H1 (cell line): ENCODE measurements at regions not wholly inside any gene's neighbourhood (a gene's known extent, or its start where the extent isn't known, plus 50 kb on each side); places are given as distances from the start of the nearest gene placed in this dataset.

Experiments
- ASH2L ChIP-seq: fragments of 200-600, 300-600 bp; sonication (generic); IDR thresholded peaks from one replicate; pipeline ENCODE4 v1.7.1; 2017; ENCODE audit warnings: low read length
- CHD2 ChIP-seq: IDR thresholded peaks from 2 replicates; pipeline ENCODE4 v1.6.1; 2012; ENCODE audit warnings: low read length, improper control_type of control experiment
- EZH2 ChIP-seq: fragments of 200-600 bp; sonication (generic); IDR thresholded peaks from 2 replicates; pipeline ENCODE4 v1.7.1; 2012; ENCODE audit warnings: low read depth, mild to moderate bottlenecking, moderate library complexity, low read length, inconsistent platforms; ENCODE audit not compliant: severe bottlenecking
- HDAC2 ChIP-seq, 2 experiments: fragments of 300-600 bp in 1 of 2; sonication (generic) in 1 of 2; IDR thresholded peaks; 2 replicates each; pipeline ENCODE4 v1.6.1; 2011 to 2012; ENCODE audit warnings: low read depth in 2 of 2, low read length in 2 of 2, mild to moderate bottlenecking in 2 of 2, moderate library complexity in 2 of 2, borderline replicate concordance in 1 of 2, inconsistent platforms in 1 of 2
- POLR2AphosphoS5 ChIP-seq: IDR thresholded peaks from 2 replicates; pipeline ENCODE4 v1.6.1; 2011; ENCODE audit warnings: low read depth, low read length
- RAD21 ChIP-seq, 2 experiments: IDR thresholded peaks in 1 of 2; conservative IDR thresholded peaks in 1 of 2; 2 replicates each; pipeline ENCODE4 v1.6.1; 2011; ENCODE audit warnings: low read depth in 2 of 2, low read length in 2 of 2, improper control_type of control experiment in 1 of 2, inconsistent platforms in 1 of 2, mild to moderate bottlenecking in 1 of 2, moderate library complexity in 1 of 2
- RFX5 ChIP-seq: IDR thresholded peaks from 2 replicates; pipeline ENCODE4 v1.6.1; 2011; ENCODE audit warnings: low read depth, low read length, improper control_type of control experiment, borderline replicate concordance
- RNF2 ChIP-seq: fragments of 200-900, 300-1000 bp; sonication (generic); IDR thresholded peaks from 2 replicates; pipeline ENCODE4 v1.7.1; 2016; ENCODE audit warnings: borderline replicate concordance, low read depth, mild to moderate bottlenecking, antibody characterized with exemption, low read length; ENCODE audit not compliant: poor library complexity, severe bottlenecking; ENCODE audit errors: missing control alignments
- RXRA ChIP-seq: IDR thresholded peaks from 2 replicates; pipeline ENCODE4 v1.6.1; 2011; ENCODE audit warnings: low read depth, mild to moderate bottlenecking, low read length, moderate library complexity; ENCODE audit not compliant: insufficient read depth
- TBP ChIP-seq: IDR thresholded peaks from 2 replicates; pipeline ENCODE4 v1.6.1; 2011; ENCODE audit warnings: low read depth, low read length, improper control_type of control experiment
- TEAD4 ChIP-seq: IDR thresholded peaks from 2 replicates; pipeline ENCODE4 v1.6.1; 2012; ENCODE audit warnings: low read depth, low read length, inconsistent platforms, mixed read lengths
- TF ChIP-seq, protein P1 (sequence below), 3 experiments: IDR thresholded peaks; 1 replicate in 2 of 3; 2 replicates in 1 of 3; pipeline versions ENCODE4 v1.5.1 to v1.6.1; 2011; ENCODE audit warnings: low read length in 3 of 3, mild to moderate bottlenecking in 3 of 3, inconsistent platforms in 2 of 3, low read depth in 1 of 3, moderate library complexity in 1 of 3; ENCODE audit not compliant: insufficient read depth in 1 of 3; ENCODE audit errors: control extremely low read depth in 1 of 3

DNA sequence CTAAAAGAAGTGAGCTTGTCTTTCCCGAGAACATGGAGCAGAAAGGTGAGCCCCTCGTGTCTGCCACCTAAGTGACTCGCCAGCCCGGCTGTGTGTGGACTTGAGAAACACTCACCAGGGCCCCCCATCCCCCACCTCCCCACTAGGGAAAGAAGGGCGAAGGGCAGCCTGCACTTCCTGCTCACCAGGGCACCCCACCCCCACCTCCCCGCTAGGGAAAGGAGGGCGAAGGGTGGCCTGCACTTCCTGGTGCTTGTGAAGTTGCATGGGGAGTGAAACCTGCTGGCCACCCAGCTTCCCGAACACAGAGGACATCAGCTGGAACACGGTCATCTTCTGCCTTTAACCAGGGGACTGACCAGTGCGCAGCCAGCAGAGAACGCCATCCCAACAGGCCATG, 402.7 kb upstream of the SALL3 start:
- no peak for TF ChIP-seq RFX5
- TF ChIP-seq POLR2AphosphoS5: no peak
- TF ChIP-seq, protein P1, sequence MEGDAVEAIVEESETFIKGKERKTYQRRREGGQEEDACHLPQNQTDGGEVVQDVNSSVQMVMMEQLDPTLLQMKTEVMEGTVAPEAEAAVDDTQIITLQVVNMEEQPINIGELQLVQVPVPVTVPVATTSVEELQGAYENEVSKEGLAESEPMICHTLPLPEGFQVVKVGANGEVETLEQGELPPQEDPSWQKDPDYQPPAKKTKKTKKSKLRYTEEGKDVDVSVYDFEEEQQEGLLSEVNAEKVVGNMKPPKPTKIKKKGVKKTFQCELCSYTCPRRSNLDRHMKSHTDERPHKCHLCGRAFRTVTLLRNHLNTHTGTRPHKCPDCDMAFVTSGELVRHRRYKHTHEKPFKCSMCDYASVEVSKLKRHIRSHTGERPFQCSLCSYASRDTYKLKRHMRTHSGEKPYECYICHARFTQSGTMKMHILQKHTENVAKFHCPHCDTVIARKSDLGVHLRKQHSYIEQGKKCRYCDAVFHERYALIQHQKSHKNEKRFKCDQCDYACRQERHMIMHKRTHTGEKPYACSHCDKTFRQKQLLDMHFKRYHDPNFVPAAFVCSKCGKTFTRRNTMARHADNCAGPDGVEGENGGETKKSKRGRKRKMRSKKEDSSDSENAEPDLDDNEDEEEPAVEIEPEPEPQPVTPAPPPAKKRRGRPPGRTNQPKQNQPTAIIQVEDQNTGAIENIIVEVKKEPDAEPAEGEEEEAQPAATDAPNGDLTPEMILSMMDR (IDR thresholded peaks at IDR 0.05; ENCODE audit: control extremely low read depth in 1 of 3, insufficient read depth in 1 of 3, low read depth in 1 of 3, low read length in 3 of 3): no peak
- TF ChIP-seq CHD2: no peak
- no peak for TF ChIP-seq EZH2
- TF ChIP-seq ASH2L: no peak
- no peak for TF ChIP-seq RNF2
- no peak for TF ChIP-seq RAD21 (IDR thresholded peaks at IDR 0.05 in 1 of 2, conservative IDR thresholded peaks at IDR 0.05 in 1 of 2; ENCODE audit: low read depth in 2 of 2, low read length in 2 of 2)
- TF ChIP-seq HDAC2 (IDR thresholded peaks at IDR 0.05; ENCODE audit: borderline replicate concordance in 1 of 2, low read depth in 2 of 2, low read length in 2 of 2): no peak
- TF ChIP-seq TBP: no peak
- TF ChIP-seq RXRA: no peak
- no peak for TF ChIP-seq TEAD4
